GM19025 (cell line): ENCODE measurements at regions not wholly inside any gene's neighbourhood (a gene's known extent, or its start where the extent isn't known, plus 50 kb on each side); places are given as distances from the start of the nearest gene placed in this dataset.
A peak's percentile ranks its signal among the peaks of the same experiment; 100 is the strongest.
"Not testable (repeated sequence)": the region's sequence is repeated elsewhere in the genome, so short reads cannot be mapped to it uniquely, and the experiment has no call there.

ENCODE experiments used
- ATAC-seq: cut with Tn5 transposase; IDR thresholded peaks from one replicate; pipeline ENCODE4 v1.9.1; 2021; ENCODE audit warnings: mild to moderate bottlenecking, low read depth, moderate library complexity; ENCODE audit not compliant: unreplicated experiment

- ATAC-seq = no peak
These were observed 239.0 kb downstream of the TOMM20 start for GRCh38 chr1:234889643-234890042.

DNA sequence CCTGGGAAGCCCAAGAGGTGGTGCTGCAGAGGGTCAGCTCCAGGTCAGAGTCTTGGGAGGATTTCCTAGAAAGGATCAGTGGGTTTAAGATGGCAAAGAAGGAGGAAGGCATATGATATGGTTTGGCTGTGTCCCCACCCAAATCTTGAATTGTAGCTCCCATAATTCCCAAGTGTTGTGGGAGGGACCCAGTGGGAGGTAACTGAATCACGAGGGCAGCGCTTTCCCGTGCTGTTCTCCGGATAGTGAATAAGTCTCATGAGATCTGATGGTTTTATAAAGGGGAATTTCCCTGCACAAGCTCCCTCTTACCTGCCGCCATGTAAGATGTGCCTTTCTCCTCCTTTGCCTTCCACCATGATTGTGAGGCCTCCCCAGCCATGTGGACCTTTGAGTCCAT, 240.4 kb downstream of the TOMM20 start:
- not testable (repeated sequence) for ATAC-seq

DNA sequence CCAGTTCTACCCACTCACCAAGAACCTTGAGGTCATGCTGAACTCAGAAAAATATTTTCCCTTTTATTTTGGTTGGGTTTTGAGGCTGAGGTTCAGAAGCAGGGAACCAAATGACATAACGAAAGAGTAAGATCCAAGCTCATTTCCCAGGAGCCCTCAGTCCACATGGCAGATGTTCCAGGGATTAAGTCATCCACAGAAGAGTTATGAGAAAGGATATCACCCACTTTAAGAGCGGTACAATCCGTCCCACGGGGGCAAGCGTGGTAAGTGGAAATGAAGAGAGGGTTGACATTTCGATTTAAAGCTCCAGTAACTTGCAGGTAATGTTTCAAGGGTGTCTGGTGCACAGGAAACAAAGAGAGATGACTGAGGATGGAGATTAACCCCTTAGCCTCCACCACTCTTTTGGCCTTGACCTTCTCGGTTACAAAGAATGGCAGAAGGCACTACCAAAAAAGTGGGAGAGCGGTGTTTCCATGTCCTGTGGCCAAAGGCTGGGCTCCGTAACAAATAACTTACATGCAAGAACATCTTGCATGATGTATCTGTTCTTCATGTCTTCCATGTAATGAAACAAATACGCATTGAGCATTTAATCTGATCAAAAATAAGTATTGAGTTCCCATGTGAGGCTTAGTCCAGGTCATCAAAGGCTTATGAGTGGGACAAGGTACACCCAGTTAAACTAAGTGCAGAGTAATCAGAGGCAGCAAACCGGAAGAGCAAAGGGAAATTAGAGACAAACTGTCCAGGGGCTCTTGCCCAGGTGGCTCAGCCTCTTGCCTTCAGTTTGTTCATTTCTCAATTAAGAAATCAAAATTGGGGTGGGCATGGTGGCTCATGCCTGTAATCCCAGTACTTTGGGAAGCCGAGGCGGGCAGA, 241.4 kb downstream of the TOMM20 start:
- no peak for ATAC-seq

- ATAC-seq = no peak
These were observed 242.3 kb downstream of the TOMM20 start for GRCh38 chr1:234886081-234886984.

DNA sequence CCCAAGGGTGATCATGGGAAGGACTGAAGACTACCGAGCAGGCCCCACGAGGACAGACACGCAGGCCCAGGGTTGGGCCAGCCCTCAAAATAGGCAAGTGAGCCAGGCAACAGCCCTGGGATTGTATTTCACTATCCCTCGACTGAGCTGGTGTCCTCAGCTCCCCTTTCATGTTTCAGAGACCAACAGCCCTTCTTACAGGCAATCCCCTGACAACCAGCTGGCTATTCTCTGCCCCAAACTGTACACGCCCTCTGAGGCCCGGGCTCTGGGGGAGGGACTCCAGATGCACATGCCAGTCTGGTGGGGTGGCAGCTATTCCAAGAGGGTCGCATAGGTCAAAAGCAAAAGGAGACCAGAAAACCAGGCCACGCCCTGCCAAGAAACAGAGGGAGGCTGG, 243.0 kb downstream of the TOMM20 start:
- no peak for ATAC-seq

- ATAC-seq = no peak
These were observed 243.9 kb downstream of the TOMM20 start for GRCh38 chr1:234884701-234885100.

- ATAC-seq = no peak
These were observed 244.6 kb downstream of the TOMM20 start for GRCh38 chr1:234884006-234884405.

DNA sequence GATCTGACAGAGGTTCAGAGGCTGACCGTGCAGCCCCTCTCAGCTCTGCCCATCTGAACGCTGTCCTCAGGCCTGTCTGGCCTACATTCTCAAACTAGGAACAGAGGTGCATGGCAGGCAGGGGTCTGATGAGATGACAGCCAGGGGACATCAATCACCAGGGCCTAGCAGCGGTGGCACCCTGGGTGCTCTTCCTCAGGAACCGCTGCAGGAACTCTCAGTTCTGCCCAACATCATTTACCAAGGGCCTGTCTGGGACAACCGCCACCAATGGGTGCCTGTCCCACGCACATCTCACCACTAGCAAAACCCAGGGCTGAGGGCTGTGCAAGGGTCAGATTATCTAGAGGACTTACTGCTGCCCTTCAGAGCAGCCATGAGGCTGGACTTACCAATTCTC, 245.7 kb downstream of the TOMM20 start:
- no peak for ATAC-seq

GRCh38 chr1:234881893-234882771, 246.5 kb downstream of the TOMM20 start:
- peak; percentile 79 for ATAC-seq

GRCh38 chr1:234879147-234880080, 249.2 kb downstream of the TOMM20 start:
- ATAC-seq = no peak

DNA sequence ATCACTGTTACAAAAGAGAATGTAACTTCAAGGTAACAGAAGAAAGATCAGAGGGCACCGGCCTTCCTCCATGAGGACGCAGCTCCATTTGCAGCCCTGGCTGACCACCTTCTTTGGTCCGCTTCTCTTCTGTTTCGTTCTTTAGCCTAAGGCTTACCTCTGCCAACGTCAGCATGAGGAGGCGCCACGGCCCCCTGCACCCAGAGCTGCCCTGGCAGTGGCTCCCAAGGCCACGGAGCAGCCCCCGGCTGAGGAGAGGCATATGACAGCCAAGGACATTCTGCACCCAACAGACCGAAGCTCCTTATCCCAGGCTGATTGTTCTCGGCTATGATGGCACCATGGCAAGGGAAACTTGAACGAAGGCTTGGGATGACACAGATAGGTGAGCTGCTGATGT, 250.3 kb downstream of the TOMM20 start:
- ATAC-seq = no peak

DNA sequence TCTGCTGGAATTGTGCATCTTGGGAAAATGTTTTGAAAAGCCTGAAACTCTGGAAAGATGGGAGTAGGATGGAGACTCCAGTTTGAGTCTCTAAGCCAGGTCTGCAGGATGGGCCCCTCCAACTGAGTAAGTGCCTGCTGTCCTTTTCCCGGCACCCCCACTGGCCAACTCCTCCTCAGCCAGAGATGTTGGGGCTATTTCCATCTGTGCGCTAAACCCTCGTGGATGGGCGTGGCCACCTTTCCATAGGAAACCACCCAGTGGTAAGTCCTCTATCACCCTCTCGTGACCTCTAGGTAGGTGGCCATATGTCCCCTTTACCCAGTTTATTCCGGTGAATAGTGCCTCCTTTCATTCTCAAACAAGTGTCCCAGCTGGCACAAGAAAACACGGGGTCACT, 250.9 kb downstream of the TOMM20 start:
- ATAC-seq = no peak

DNA sequence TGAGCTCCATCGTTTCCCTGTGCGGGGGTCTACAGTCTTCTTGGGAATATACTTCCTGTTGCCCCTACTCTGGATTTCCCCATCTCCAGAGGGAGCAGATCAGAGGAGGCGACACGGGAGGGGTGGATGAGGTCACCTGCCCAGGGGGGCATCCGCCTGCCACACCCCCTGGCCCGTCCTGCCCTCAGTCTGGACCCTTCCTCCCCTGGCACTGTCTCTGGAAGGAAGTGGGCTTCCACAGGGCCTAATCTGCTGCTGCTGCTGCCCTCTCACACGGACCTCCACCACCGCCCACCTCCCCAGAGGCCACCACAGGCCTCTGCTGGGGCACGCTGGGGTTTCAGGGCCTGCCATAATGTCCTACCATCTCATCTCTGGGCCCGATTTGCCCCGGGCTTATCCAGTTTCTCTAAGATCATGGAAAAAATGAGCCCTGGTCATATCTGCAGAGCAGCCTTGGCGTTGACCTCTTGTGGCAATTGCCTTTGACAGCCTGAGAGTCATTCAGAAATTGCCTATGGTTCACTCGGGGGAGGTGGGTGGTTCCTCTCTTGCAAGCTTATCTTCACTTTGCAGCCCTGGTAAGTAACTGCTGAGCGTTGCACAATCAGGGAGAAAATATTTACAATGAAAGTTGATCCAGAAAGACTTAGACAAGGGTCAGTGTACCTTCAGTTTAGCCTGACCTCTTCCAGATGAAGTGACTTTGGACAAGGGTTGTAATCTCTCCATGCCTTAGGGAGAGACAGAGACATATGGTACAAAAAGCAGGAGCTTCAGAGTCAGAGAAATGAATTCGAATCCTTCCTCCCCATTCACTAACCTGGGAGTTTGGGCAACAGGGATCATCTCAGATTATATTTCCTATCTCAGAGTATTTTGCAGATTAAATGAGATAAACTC, 252.4 kb downstream of the TOMM20 start:
- ATAC-seq = no peak

- ATAC-seq = no peak
These were observed 253.2 kb downstream of the TOMM20 start for GRCh38 chr1:234875328-234875952.

- ATAC-seq = no peak
These were observed 254.0 kb downstream of the TOMM20 start for GRCh38 chr1:234874291-234875288.

GRCh38 chr1:234871710-234872271, 256.8 kb downstream of the TOMM20 start:
- ATAC-seq = no peak
